ENCODE measurements at regions not wholly inside any gene's neighbourhood (a gene's known extent, or its start where the extent isn't known, plus 50 kb on each side); places are given as distances from the start of the nearest gene placed in this dataset.

- no peak for TF ChIP-seq CTCF (IDR thresholded peaks at IDR 0.05; ENCODE audit: low read depth, low read length, missing control alignments)
- H3K4me3 ChIP-seq (ENCODE audit: low read depth, low read length) = no peak overlapping the region
- in situ Hi-C loops (cut with HindIII; ENCODE audit: low sequenced_read_pairs) = no loop called here
- no peak for DNase-seq (ENCODE audit: low read depth)
Observed at GRCh38 chr1:115217150-115218033, 120.7 kb downstream of the NGF start.

GRCh38 chr1:115215703-115216521 lies 122.1 kb downstream of the NGF start:
- no peak for TF ChIP-seq CTCF (IDR thresholded peaks at IDR 0.05; ENCODE audit: low read depth, low read length, missing control alignments)
- no peak for DNase-seq (ENCODE audit: low read depth)
- in situ Hi-C loops (cut with HindIII; ENCODE audit: low sequenced_read_pairs) = no loop called here
- H3K4me3 ChIP-seq (ENCODE audit: low read depth, low read length) = no peak overlapping the region

- no peak for TF ChIP-seq CTCF (IDR thresholded peaks at IDR 0.05; ENCODE audit: low read depth, low read length, missing control alignments)
- no peak overlapping the region for H3K4me3 ChIP-seq (ENCODE audit: low read depth, low read length)
- in situ Hi-C loops (cut with HindIII; ENCODE audit: low sequenced_read_pairs) = no loop called here
- DNase-seq (ENCODE audit: low read depth) = no peak
Observed at GRCh38 chr1:115215110-115215509, 122.9 kb downstream of the NGF start.

GRCh38 chr1:115214098-115214497 lies 124.0 kb downstream of the NGF start:
- in situ Hi-C loops (cut with HindIII; ENCODE audit: low sequenced_read_pairs) = no loop called here
- DNase-seq (ENCODE audit: low read depth) = no peak
- no peak for TF ChIP-seq CTCF (IDR thresholded peaks at IDR 0.05; ENCODE audit: low read depth, low read length, missing control alignments)
- no peak overlapping the region for H3K4me3 ChIP-seq (ENCODE audit: low read depth, low read length)

GRCh38 chr1:115213130-115213529 lies 123.8 kb upstream of the TSPAN2 start:
- no peak for TF ChIP-seq CTCF (IDR thresholded peaks at IDR 0.05; ENCODE audit: low read depth, low read length, missing control alignments)
- no peak overlapping the region for H3K4me3 ChIP-seq (ENCODE audit: low read depth, low read length)
- in situ Hi-C loops (cut with HindIII; ENCODE audit: low sequenced_read_pairs) = no loop called here
- DNase-seq (ENCODE audit: low read depth) = no peak

GRCh38 chr1:115211071-115211745 lies 121.9 kb upstream of the TSPAN2 start:
- no peak for DNase-seq (ENCODE audit: low read depth)
- H3K4me3 ChIP-seq (ENCODE audit: low read depth, low read length) = no peak overlapping the region
- no peak for TF ChIP-seq CTCF (IDR thresholded peaks at IDR 0.05; ENCODE audit: low read depth, low read length, missing control alignments)
- in situ Hi-C loops (cut with HindIII; ENCODE audit: low sequenced_read_pairs) = no loop called here
